ENCODE measurements at regions not wholly inside any gene's neighbourhood (a gene's known extent, or its start where the extent isn't known, plus 50 kb on each side); places are given as distances from the start of the nearest gene placed in this dataset.

- TF ChIP-seq CTCF (IDR thresholded peaks at IDR 0.05; ENCODE audit: low read length, missing control alignments) = no peak
- no peak for DNase-seq (ENCODE audit: low read depth)
- no peak overlapping the region for H3K4me3 ChIP-seq (replicated peaks; ENCODE audit: low read depth, low read length)
These were observed 1026.8 kb downstream of the GATA3 start for GRCh38 chr10:9081253-9081652.

- H3K4me3 ChIP-seq (replicated peaks; ENCODE audit: low read depth, low read length) = no peak overlapping the region
- TF ChIP-seq CTCF (IDR thresholded peaks at IDR 0.05; ENCODE audit: low read length, missing control alignments) = no peak
- DNase-seq (ENCODE audit: low read depth) = no peak
These were observed 1027.5 kb downstream of the GATA3 start for GRCh38 chr10:9081961-9082360.

GRCh38 chr10:9091530-9092093, 1037.1 kb downstream of the GATA3 start:
- H3K4me3 ChIP-seq (replicated peaks; ENCODE audit: low read depth, low read length) = no peak overlapping the region
- no peak for TF ChIP-seq CTCF (IDR thresholded peaks at IDR 0.05; ENCODE audit: low read length, missing control alignments)
- DNase-seq (ENCODE audit: low read depth) = no peak

GRCh38 chr10:9096288-9096687, 1041.8 kb downstream of the GATA3 start:
- no peak overlapping the region for H3K4me3 ChIP-seq (replicated peaks; ENCODE audit: low read depth, low read length)
- TF ChIP-seq CTCF (IDR thresholded peaks at IDR 0.05; ENCODE audit: low read length, missing control alignments) = no peak
- no peak for DNase-seq (ENCODE audit: low read depth)

- no peak for TF ChIP-seq CTCF (IDR thresholded peaks at IDR 0.05; ENCODE audit: low read length, missing control alignments)
- DNase-seq (ENCODE audit: low read depth) = no peak
These were observed 1042.9 kb downstream of the GATA3 start for GRCh38 chr10:9097206-9097990.

GRCh38 chr10:9097991-9098306, 1043.5 kb downstream of the GATA3 start:
- no peak for TF ChIP-seq CTCF (IDR thresholded peaks at IDR 0.05; ENCODE audit: low read length, missing control alignments)
- DNase-seq (ENCODE audit: low read depth) = no peak
- H3K4me3 ChIP-seq (replicated peaks; ENCODE audit: low read depth, low read length) = no peak overlapping the region

More at GRCh38 chr10:9097206-9097990, 1042.9 kb downstream of the GATA3 start:
- H3K4me3 ChIP-seq (replicated peaks; ENCODE audit: low read depth, low read length) = no peak overlapping the region

- no peak for DNase-seq (ENCODE audit: low read depth)
- TF ChIP-seq CTCF (IDR thresholded peaks at IDR 0.05; ENCODE audit: low read length, missing control alignments) = no peak
- H3K4me3 ChIP-seq (replicated peaks; ENCODE audit: low read depth, low read length) = no peak overlapping the region
These were observed 1047.5 kb downstream of the GATA3 start for GRCh38 chr10:9102026-9102425.
